ENCODE measurements at regions not wholly inside any gene's neighbourhood (a gene's known extent, or its start where the extent isn't known, plus 50 kb on each side); places are given as distances from the start of the nearest gene placed in this dataset.

DNA sequence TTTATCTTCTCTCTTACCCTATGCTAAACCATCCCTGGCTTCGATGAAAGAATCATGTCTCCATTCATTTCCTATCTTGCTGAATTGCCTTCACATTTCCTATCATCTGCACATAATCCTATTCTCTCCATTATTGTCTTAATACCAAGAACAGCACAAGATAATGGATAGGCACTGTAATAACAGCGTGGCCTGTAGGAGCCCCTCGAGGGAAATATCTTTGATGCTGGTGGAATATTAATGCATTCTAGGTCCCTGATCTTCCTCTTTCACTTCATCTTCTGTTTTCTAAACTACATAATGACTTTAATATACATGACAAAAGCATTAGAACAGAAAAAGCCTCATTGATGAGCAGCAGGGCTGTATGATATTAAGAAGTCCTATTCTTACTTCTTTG is 720.6 kb downstream of the RWDD3 start:
- TF ChIP-seq EZH2 (IDR thresholded peaks at IDR 0.05; ENCODE audit: insufficient read depth, poor library complexity, severe bottlenecking) (no peak), EZH2phosphoT487 (IDR thresholded peaks at IDR 0.05; ENCODE audit: insufficient read depth, low read depth) (no peak)
